Panc1 (cell line): ENCODE measurements at regions not wholly inside any gene's neighbourhood (a gene's known extent, or its start where the extent isn't known, plus 50 kb on each side); places are given as distances from the start of the nearest gene placed in this dataset.

Experiments used
- CTCF ChIP-seq: fragments of 450-650 bp; IDR thresholded peaks from 2 replicates; pipeline ENCODE4 v1.5.1; 2017; ENCODE audit warnings: mild to moderate bottlenecking
- POLR2AphosphoS5 ChIP-seq: IDR thresholded peaks from 2 replicates; pipeline ENCODE4 v1.6.1; 2012; ENCODE audit warnings: mild to moderate bottlenecking, low read depth, low read length, moderate library complexity

- no peak for TF ChIP-seq CTCF
- no peak for TF ChIP-seq POLR2AphosphoS5
These were observed 64.7 kb downstream of the IFNG start for GRCh38 chr12:68094645-68095395.
